Spleen (tissue), 11 donors: ENCODE measurements at regions not wholly inside any gene's neighbourhood (a gene's known extent, or its start where the extent isn't known, plus 50 kb on each side); places are given as distances from the start of the nearest gene placed in this dataset.

Source experiments
- DNase-seq: peaks from one replicate; pipeline ENCODE4 v3.0.0-alpha.2; 2020
- H3K27ac ChIP-seq, 8 donors: fragments of 200-600 bp; sonication (generic) in 7 of 8; 1 replicate in 4 of 8; 2 replicates in 4 of 8; pipeline versions ENCODE4 v1.5.0 to v1.8.0; 2016 to 2021; ENCODE audit warnings: inconsistent platforms in 4 of 8, mild to moderate bottlenecking in 4 of 8, moderate library complexity in 1 of 8
- H3K27me3 ChIP-seq, 7 donors: fragments of 200-600 bp; sonication (generic) in 6 of 7; replicated peaks in 1 of 7; 1 replicate in 4 of 7; 2 replicates in 3 of 7; pipeline versions ENCODE4 v1.5.0 to v1.8.0; 2016 to 2021; ENCODE audit warnings: inconsistent platforms in 3 of 7, mild to moderate bottlenecking in 1 of 7
- H3K36me3 ChIP-seq, 6 donors: fragments of 200-600 bp; sonication (generic) in 5 of 6; 1 replicate in 4 of 6; 2 replicates in 2 of 6; pipeline versions ENCODE4 v1.5.0 to v1.8.0; 2016 to 2021; ENCODE audit warnings: inconsistent platforms in 2 of 6
- H3K4me1 ChIP-seq, 6 donors: fragments of 200-600 bp; sonication (generic) in 5 of 6; 1 replicate in 3 of 6; 2 replicates in 3 of 6; pipeline versions ENCODE4 v1.5.0 to v1.8.0; 2016 to 2021; ENCODE audit warnings: inconsistent platforms in 3 of 6
- H3K4me3 ChIP-seq, 8 donors: fragments of 200-600 bp; sonication (generic) in 7 of 8; 1 replicate in 4 of 8; 2 replicates in 4 of 8; pipeline versions ENCODE4 v1.5.0 to v1.8.0; 2016 to 2021; ENCODE audit warnings: inconsistent platforms in 4 of 8, mild to moderate bottlenecking in 4 of 8, moderate library complexity in 2 of 8
- H3K9me3 ChIP-seq, 8 donors: fragments of 200-600 bp; sonication (generic) in 7 of 8; 1 replicate in 4 of 8; 2 replicates in 4 of 8; pipeline versions ENCODE4 v1.5.0 to v1.8.0; 2016 to 2021; ENCODE audit warnings: inconsistent platforms in 4 of 8
- POLR2A ChIP-seq, 3 donors: fragments of 450-650 bp; IDR thresholded peaks; one replicate each; pipeline ENCODE4 v1.5.1; 2017; ENCODE audit warnings: antibody characterized with exemption in 3 of 3, mild to moderate bottlenecking in 1 of 3
- POLR2AphosphoS5 ChIP-seq, 3 donors: sonication (generic); formaldehyde crosslinking; IDR thresholded peaks; one replicate each; pipeline ENCODE4 v1.5.1; 2017; ENCODE audit warnings: antibody characterized with exemption in 3 of 3
- WGBS, 5 donors: extraction: QIAGEN DNeasy Blood & Tissue Kit in 3 of 5; methylation state at CpG; one replicate each; pipeline versions ENCODE4 v1.1.5 to v1.1.7; 2013 to 2018; 5-methylcytosine and 5-hydroxymethylcytosine counted together
- intact Hi-C: fragments of 100-400 bp; cut with DNase I; formaldehyde crosslinking; loops from one replicate; pipeline ENCODE4 v1.15.0; 2023; ENCODE audit warnings: low total_unique reads
- TF ChIP-seq, protein P1 (sequence below), 11 experiments: fragments of 200-600 bp in 7 of 11; fragments of 450-650 bp in 4 of 11; sonication (generic) in 4 of 11; IDR thresholded peaks in 8 of 11; conservative IDR thresholded peaks in 3 of 11; 1 replicate in 7 of 11; 2 replicates in 4 of 11; pipeline versions ENCODE4 v1.4.0 to v1.8.0; 2016 to 2021; ENCODE audit warnings: antibody characterized with exemption in 11 of 11, inconsistent platforms in 4 of 11, mild to moderate bottlenecking in 1 of 11
- donor health status: healthy with polysubstance abuse.
- donor health status: DM: no; HTN: no; CAD: no; lungs with moderate emphysema.
- donor health status: DM: no; HTN: no; CAD: no.
- donor health status: Bipolar disorder and iron deficiency.
- donor health status: healthy.
- donor health status: DM: no; HTN: no; CAD: no.
- donor health status: DM: yes; HTN: yes; CAD: no.

DNA sequence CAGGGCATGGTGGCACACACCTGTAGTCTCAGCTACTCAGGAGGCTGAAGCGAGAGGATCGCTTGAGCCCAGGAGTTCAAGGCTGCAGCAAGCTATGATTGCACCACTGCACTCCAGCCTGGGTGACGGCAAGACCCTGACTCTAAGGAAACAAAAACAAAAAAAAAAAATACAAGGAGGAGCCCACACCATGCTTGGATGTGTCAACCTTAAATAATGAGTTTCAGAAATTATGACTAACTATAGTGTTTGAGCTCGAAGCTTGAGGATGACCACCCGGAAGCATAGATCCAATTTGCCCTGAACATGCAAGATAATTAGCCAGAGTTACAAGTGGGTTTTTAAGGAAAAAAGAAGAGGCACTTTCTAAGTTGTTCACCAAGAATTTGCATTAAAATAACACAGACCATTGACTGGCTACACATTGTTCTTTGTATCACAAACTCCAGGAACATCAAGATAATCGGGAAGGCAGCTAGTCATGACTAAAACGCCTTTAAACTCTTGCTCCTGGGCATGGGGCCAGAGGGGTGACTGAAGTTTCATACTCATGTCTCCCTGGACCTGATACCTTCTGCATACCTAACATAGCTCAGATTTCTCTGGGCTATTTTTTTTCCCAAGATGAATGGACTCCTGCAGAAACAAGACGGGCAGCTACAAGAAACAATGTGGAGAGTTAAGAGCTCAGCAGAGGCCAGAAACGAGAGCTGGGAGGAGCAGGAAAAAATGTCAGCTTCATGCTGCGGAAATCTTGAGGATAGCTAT, 289.6 kb downstream of the PREX1 start:
- H3K27me3 ChIP-seq = peaks cover 0 to 32% (median 5%) of the 10 kb centered on the region in 7 donors

DNA sequence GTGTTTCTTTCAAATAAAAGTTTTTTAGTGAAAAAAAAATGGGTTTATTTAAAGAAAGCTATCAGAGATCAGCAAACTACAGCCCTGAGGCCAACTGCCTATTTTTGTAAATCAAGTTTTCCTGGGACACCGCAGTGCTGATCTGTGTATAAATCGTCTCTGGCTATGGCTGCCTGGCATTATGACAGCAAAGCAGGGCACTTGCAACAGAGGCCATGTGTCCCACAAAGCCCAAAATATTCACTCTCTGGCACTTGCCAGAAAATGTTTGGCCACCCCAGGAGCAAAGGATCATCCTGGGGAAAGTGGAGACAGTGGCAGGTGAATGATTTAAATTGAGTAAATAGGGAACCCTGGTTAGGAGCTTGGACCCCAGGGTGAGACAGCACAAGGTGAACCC, 291.6 kb downstream of the PREX1 start:
- 78 to 93% (median 86%) methylated on average over 2 of the region's 2 CpGs for WGBS, 5 donors
- Histone ChIP-seq H3K4me3 (no peak overlapping the region), H3K36me3 (no peaks in the 10 kb centered on the region), H3K4me1 (no peaks in the 10 kb centered on the region), H3K27me3 (peaks cover 0 to 17% (median under 1%) of the 10 kb centered on the region in 7 donors), H3K27ac (no peak overlapping the region), H3K9me3 (no peaks in the 10 kb centered on the region)
- no peak for DNase-seq
- intact Hi-C loops = no loop called here
- TF ChIP-seq POLR2AphosphoS5 (IDR thresholded peaks at IDR 0.05) (no peak), POLR2A (IDR thresholded peaks at IDR 0.05) (no peak)
- TF ChIP-seq, protein P1, sequence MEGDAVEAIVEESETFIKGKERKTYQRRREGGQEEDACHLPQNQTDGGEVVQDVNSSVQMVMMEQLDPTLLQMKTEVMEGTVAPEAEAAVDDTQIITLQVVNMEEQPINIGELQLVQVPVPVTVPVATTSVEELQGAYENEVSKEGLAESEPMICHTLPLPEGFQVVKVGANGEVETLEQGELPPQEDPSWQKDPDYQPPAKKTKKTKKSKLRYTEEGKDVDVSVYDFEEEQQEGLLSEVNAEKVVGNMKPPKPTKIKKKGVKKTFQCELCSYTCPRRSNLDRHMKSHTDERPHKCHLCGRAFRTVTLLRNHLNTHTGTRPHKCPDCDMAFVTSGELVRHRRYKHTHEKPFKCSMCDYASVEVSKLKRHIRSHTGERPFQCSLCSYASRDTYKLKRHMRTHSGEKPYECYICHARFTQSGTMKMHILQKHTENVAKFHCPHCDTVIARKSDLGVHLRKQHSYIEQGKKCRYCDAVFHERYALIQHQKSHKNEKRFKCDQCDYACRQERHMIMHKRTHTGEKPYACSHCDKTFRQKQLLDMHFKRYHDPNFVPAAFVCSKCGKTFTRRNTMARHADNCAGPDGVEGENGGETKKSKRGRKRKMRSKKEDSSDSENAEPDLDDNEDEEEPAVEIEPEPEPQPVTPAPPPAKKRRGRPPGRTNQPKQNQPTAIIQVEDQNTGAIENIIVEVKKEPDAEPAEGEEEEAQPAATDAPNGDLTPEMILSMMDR (IDR thresholded peaks at IDR 0.05 in 8 of 11, conservative IDR thresholded peaks at IDR 0.05 in 3 of 11) = no peak

More for the DNA sequence above, 289.6 kb downstream of the PREX1 start:
- no peak overlapping the region for H3K27ac ChIP-seq
- H3K4me3 ChIP-seq = no peak overlapping the region
- DNase-seq = no peak
- intact Hi-C loops = no loop called here
- no peaks in the 10 kb centered on the region for H3K4me1 ChIP-seq
- H3K36me3 ChIP-seq = no peaks in the 10 kb centered on the region
- TF ChIP-seq POLR2AphosphoS5 (IDR thresholded peaks at IDR 0.05) (no peak), POLR2A (IDR thresholded peaks at IDR 0.05) (no peak)
- peaks cover 0 to 7% (median 0%) of the 10 kb centered on the region in 8 donors for H3K9me3 ChIP-seq
- WGBS, 5 donors = 56 to 71% (median 67%) methylated on average over 10 of the region's 10 CpGs

DNA sequence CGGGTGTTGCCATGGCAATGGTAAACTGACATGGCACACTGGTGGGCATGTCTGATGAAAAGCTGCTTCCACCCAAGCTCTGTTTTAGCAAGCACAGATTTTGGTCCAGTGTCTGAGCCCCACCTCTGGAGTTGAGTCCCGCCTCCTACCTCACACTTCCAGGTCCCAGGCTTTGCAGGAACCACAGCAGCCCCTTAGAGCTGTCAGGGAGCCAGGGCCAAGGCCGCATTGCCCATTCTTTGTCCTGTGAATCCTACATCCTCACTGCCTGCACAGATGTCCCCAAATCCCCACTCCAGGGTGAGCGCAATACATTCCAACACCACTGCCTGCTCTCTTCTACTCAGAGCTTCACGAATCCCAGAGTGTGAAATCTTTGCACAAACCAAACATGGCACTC, 292.2 kb downstream of the PREX1 start:
- WGBS, 5 donors = 82 to 86% (median 84%) methylated on average over 5 of the region's 5 CpGs
- Histone ChIP-seq H3K36me3 (no peaks in the 10 kb centered on the region), H3K4me1 (no peaks in the 10 kb centered on the region), H3K27ac (no peak overlapping the region), H3K27me3 (peaks cover 0 to 14% (median 0%) of the 10 kb centered on the region in 7 donors), H3K4me3 (no peak overlapping the region), H3K9me3 (no peaks in the 10 kb centered on the region)
- intact Hi-C loops = no loop called here
- DNase-seq = no peak
- TF ChIP-seq POLR2A (IDR thresholded peaks at IDR 0.05) (no peak), POLR2AphosphoS5 (IDR thresholded peaks at IDR 0.05) (no peak)
- TF ChIP-seq, protein P1 (IDR thresholded peaks at IDR 0.05 in 8 of 11, conservative IDR thresholded peaks at IDR 0.05 in 3 of 11) = no peak

DNA sequence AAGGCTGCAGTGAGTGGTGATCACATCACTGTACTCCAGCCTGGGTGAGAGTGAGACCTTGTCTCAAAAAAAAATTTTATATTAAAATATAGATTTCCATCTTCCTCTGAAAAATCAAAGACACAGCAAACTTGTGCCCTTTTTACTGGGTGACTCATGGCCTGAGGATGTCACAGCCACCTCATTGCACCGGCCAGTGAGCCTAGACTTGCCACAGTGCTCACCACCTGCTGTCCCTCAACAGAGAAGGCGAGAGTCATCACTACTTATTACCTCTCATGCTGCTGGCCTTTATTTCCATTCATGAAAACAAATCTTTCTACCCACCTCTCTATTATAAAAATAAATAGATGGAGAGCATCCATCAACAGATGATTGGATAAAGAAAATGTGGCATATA, 295.8 kb downstream of the PREX1 start:
- no peak for TF ChIP-seq POLR2A (IDR thresholded peaks at IDR 0.05)
- H3K4me3 ChIP-seq = no peak overlapping the region
- H3K9me3 ChIP-seq = no peaks in the 10 kb centered on the region
- no peaks in the 10 kb centered on the region for H3K4me1 ChIP-seq
- H3K36me3 ChIP-seq = no peaks in the 10 kb centered on the region
- intact Hi-C loops = no loop called here
- peaks cover 0 to 21% (median 4%) of the 10 kb centered on the region in 7 donors for H3K27me3 ChIP-seq
- DNase-seq = no peak
- no peak overlapping the region for H3K27ac ChIP-seq
- WGBS, 5 donors = 73 to 85% (median 76%) methylated on average over 2 of the region's 2 CpGs

DNA sequence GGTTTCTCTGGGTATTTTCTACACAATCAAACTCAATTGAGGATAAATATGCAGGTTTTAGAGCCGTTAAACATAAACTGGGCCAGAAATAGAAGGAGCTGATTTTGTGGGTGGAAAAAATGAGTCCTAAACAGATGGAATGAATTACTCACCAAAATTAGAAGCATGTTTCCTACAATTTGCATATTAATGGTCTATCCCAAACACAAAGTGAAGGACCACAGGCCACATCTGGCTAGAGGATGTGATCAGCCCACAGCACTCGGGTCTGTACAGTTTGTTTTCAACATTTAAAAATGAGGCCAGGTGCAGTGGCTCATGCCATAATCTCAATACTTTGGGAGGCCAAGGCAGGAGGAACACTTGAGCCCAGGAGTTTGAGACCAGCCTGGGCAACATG, 296.3 kb downstream of the PREX1 start:
- peaks cover 0 to 21% (median 4%) of the 10 kb centered on the region in 7 donors for H3K27me3 ChIP-seq
- 52 to 78% (median 62%) methylated on average over 2 of the region's 2 CpGs for WGBS, 5 donors
- TF ChIP-seq, protein P1 (IDR thresholded peaks at IDR 0.05 in 8 of 11, conservative IDR thresholded peaks at IDR 0.05 in 3 of 11) = no peak
- TF ChIP-seq POLR2A (IDR thresholded peaks at IDR 0.05) (no peak), POLR2AphosphoS5 (IDR thresholded peaks at IDR 0.05) (no peak)
- DNase-seq = no peak
- H3K36me3 ChIP-seq = no peaks in the 10 kb centered on the region
- H3K4me3 ChIP-seq = no peak overlapping the region
- no peaks in the 10 kb centered on the region for H3K9me3 ChIP-seq
- H3K4me1 ChIP-seq = no peaks in the 10 kb centered on the region
- intact Hi-C loops = no loop called here
- H3K27ac ChIP-seq = no peak overlapping the region
